ENCODE measurements at regions not wholly inside any gene's neighbourhood (a gene's known extent, or its start where the extent isn't known, plus 50 kb on each side); places are given as distances from the start of the nearest gene placed in this dataset.

GRCh38 chr7:136807598-136807997 lies 60.9 kb upstream of the CHRM2 start:
- H3K9me3 ChIP-seq = no peaks in the 10 kb centered on the region
- H3K36me3 ChIP-seq = no peaks in the 10 kb centered on the region
- H3K4me1 ChIP-seq = no peaks in the 10 kb centered on the region
- no peaks in the 10 kb centered on the region for H3K27me3 ChIP-seq
- ATAC-seq (no peak), DNase-seq (no peak)
- no peak overlapping the region for H3K27ac ChIP-seq
- no peak overlapping the region for H3K4me3 ChIP-seq
- in situ Hi-C loops (cut with MboI; ENCODE audit: low sequenced_read_pairs in 4 of 4) = no loop called here
- intact Hi-C loops (cut with DNase I; ENCODE audit: low total_unique reads) = no loop called here
- TF ChIP-seq POLR2A (IDR thresholded peaks at IDR 0.05) (no peak), CTCF (IDR thresholded peaks at IDR 0.05 in 4 of 5, conservative IDR thresholded peaks at IDR 0.05 in 1 of 5) (no peak)

GRCh38 chr7:136803028-136803427 lies 65.4 kb upstream of the CHRM2 start:
- H3K9me3 ChIP-seq = no peaks in the 10 kb centered on the region
- H3K27me3 ChIP-seq = no peaks in the 10 kb centered on the region
- TF ChIP-seq CTCF (IDR thresholded peaks at IDR 0.05 in 4 of 5, conservative IDR thresholded peaks at IDR 0.05 in 1 of 5) = no peak
- TF ChIP-seq POLR2A (IDR thresholded peaks at IDR 0.05) = no peak
- H3K4me3 ChIP-seq = no peak overlapping the region
- DNase-seq (no peak), ATAC-seq (no peak)
- H3K27ac ChIP-seq = no peak overlapping the region
- no peaks in the 10 kb centered on the region for H3K4me1 ChIP-seq
- intact Hi-C loops (cut with DNase I; ENCODE audit: low total_unique reads) (no loop called here), in situ Hi-C loops (cut with MboI; ENCODE audit: low sequenced_read_pairs in 4 of 4) (no loop called here)
- H3K36me3 ChIP-seq = no peaks in the 10 kb centered on the region

GRCh38 chr7:136783934-136784333 lies 84.5 kb upstream of the CHRM2 start:
- ATAC-seq (no peak), DNase-seq (no peak)
- in situ Hi-C loops (cut with MboI; ENCODE audit: low sequenced_read_pairs in 4 of 4) (no loop called here), intact Hi-C loops (cut with DNase I; ENCODE audit: low total_unique reads) (no loop called here)
- no peaks in the 10 kb centered on the region for H3K4me1 ChIP-seq
- no peak overlapping the region for H3K4me3 ChIP-seq
- TF ChIP-seq POLR2A (IDR thresholded peaks at IDR 0.05) = no peak
- TF ChIP-seq CTCF (IDR thresholded peaks at IDR 0.05 in 4 of 5, conservative IDR thresholded peaks at IDR 0.05 in 1 of 5) = no peak
- no peak overlapping the region for H3K27ac ChIP-seq
- H3K36me3 ChIP-seq = no peaks in the 10 kb centered on the region
- H3K27me3 ChIP-seq = no peaks in the 10 kb centered on the region
- H3K9me3 ChIP-seq = no peaks in the 10 kb centered on the region

GRCh38 chr7:136741941-136742340 lies 126.5 kb upstream of the CHRM2 start:
- intact Hi-C loops (cut with DNase I; ENCODE audit: low total_unique reads) = no loop called here
- no peaks in the 10 kb centered on the region for H3K4me1 ChIP-seq
- in situ Hi-C loops (cut with MboI; ENCODE audit: low sequenced_read_pairs in 4 of 4) = no loop called here
- ATAC-seq (no peak), DNase-seq (no peak)
- H3K36me3 ChIP-seq = no peaks in the 10 kb centered on the region
- TF ChIP-seq POLR2A (IDR thresholded peaks at IDR 0.05) (no peak), CTCF (IDR thresholded peaks at IDR 0.05 in 4 of 5, conservative IDR thresholded peaks at IDR 0.05 in 1 of 5) (no peak)
- no peak overlapping the region for H3K27ac ChIP-seq
- H3K4me3 ChIP-seq = no peak overlapping the region
- no peaks in the 10 kb centered on the region for H3K9me3 ChIP-seq
- no peaks in the 10 kb centered on the region for H3K27me3 ChIP-seq

- in situ Hi-C loops (cut with MboI; ENCODE audit: low sequenced_read_pairs in 4 of 4) (no loop called here), intact Hi-C loops (cut with DNase I; ENCODE audit: low total_unique reads) (no loop called here)
- TF ChIP-seq POLR2A (IDR thresholded peaks at IDR 0.05) (no peak), CTCF (IDR thresholded peaks at IDR 0.05 in 4 of 5, conservative IDR thresholded peaks at IDR 0.05 in 1 of 5) (no peak)
- Histone ChIP-seq H3K9me3 (no peaks in the 10 kb centered on the region), H3K4me3 (no peak overlapping the region), H3K27me3 (no peaks in the 10 kb centered on the region), H3K36me3 (no peaks in the 10 kb centered on the region), H3K4me1 (no peaks in the 10 kb centered on the region), H3K27ac (no peak overlapping the region)
- no peak for ATAC-seq
- no peak for DNase-seq
These were observed 139.5 kb upstream of the CHRM2 start for GRCh38 chr7:136728945-136729344.

Data from gastrocnemius medialis (tissue), 4 donors.